NAMALWA (cell line): ENCODE measurements at regions not wholly inside any gene's neighbourhood (a gene's known extent, or its start where the extent isn't known, plus 50 kb on each side); places are given as distances from the start of the nearest gene placed in this dataset.
"Not testable (repeated sequence)": the region's sequence is repeated elsewhere in the genome, so short reads cannot be mapped to it uniquely, and the experiment has no call there.

Experiments used
- DNase-seq: peaks from one replicate; pipeline ENCODE4 v3.0.0-alpha.2; 2015; ENCODE audit warnings: low spot score

GRCh38 chr15:58297639-58298038 lies 134.2 kb upstream of the LIPC start:
- no peak for DNase-seq

DNA sequence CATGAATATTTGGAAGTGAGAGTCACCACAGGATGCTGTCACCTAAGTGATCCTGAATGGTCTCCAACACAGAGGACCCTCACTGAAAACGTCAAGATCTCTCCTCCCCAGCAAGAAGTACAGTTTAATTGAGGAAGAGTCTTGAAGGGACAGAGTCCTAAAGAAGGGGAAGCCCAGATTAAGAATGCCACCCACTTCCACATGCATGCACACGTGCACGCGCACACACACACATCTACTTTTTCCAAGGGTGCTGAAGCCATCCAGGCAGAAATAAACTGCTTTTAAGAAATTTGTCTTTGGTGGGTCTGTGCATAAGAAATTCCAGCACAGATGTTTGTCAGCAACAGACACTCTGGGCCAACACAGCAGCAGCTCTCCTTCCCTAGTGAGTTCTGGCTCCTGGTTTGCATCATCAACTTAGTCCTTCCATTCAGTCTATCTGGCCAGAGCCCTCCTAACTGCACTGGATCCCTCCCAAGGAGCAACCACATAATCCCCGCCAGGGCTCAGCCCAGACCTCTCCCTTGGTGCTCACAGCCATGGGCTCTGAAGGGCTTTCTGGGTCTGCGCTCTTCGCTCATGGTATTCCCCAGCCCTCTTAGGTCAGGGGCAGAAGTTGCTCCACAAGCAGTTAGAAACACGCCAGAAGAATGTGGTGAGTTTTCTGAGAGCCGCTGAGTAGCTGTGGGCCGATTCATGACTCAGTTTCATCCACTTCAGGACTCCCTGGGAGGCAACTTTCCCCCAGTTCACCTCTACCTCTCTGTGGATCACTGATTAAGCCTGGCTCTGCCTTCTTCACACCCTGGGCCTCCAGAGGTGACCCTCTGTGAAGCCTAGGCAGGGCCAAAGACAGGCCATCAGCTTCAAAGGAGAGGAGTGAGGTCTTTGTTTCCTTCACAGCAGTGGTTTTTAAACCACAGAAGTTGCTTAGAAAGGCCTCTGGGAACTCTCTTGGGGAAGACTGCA lies 132.6 kb upstream of the LIPC start:
- no peak for DNase-seq

- DNase-seq: no peak
Observed at GRCh38 chr15:58302832-58303231, 129.0 kb upstream of the LIPC start.

DNA sequence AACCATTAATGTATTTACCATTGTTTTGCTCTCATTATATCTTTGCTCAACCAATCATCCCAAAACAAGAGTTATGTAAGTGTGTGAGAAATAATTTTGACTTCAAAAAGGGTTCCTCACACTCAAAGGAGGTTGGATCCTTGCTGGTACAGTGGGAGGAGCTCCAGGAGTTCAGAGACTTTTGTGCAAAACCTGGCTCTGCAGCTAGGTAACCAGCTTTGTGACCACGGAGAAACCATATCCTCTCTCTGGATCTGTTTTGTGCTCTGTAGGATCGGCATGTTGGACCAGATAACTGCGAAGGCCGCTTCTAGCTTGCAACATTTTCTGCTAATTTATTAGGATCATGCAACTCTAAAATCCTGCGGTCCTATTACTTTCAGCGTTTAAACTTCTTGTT lies 128.6 kb upstream of the LIPC start:
- DNase-seq: no peak

DNA sequence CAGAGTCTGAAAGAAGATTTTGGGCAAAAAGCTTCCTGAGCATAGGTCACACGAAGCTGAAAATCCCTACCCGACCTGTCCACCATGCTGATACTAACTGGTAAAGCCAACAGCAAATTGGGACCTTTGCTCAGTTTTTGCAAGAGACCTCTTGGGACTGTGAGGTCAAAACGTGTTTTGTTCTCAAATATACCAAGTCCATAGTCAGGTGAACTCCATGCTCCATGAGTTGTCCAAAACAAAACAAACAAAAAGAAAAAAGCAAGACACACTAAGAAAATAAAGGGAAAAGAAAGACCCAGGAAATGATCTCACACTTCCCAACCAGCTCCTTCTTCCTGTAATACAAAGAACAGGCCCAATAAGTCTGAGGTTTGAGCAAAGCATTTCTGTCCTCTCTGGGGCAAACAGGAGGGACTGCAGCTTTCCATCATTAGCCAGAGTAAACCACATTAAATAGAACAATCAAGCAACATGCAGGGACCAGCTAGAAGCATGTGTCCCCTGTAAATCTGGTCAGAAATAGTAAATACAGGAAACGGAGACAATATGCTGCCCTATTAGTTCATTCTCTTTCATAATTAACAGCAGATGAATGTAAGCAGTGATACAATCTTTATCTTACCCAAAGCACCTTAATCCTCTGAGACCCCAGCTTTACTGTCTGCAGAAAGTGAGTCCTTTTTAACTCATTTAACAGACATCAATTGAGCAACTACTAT lies 125.0 kb upstream of the LIPC start:
- DNase-seq: no peak

DNA sequence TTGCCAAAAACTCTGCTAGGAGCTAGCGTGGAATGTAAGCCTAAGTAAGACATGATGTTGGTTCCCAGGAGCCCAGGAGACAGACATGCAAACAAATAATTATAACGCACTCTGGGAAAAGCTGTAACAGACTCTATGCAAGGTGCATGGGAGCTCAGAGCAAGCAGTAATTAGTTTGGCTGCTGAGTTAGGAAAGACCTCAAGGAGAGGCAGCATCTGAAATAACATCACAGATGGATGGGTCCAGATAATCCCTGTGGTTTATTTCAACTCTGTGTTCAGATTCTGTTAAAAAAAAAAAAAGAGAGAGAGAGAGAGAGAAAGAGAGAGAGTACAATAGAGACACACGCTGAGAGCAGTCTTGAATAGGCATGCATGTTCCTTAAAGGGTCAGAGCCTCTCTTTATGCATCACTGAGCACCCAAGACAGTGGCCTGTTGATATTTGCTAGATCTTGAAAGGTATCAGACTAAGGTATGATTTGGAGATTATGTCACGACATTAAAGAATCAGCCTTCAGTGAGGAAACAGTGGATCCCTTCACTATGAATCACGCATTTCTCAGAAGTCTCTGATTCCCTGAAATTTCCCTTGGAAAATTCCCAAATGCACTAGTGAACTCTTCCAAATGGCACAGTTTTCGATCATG lies 124.4 kb upstream of the LIPC start:
- no peak for DNase-seq

DNA sequence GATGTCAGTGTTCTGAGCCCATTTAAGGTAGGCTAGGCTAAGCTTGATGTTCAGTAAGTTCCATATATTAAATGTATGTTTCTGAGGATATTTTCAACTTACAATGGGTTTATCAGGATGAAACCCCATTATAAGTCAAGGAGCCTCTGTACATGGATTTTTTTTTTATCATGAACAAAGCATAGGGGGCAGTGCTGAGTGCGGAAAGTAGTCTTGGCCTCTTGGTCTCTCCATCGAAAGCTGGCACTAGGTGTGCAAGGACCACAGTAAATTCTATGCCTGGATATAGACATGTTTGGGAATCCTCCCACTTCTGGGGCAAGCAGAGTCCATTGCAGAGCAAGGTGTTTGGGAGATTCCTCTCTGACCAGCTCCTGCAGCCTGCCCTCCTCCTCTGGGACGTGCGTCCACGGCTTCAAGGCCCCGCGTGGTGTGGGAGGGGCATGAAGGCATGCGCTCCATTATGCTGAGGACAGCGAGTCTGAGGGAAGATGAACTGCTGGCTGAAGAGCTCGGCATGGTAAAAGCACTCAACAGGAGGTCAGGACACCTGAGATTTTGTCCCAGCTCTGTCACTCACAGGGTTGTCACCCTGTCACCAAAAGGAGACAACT lies 122.9 kb upstream of the LIPC start:
- no peak for DNase-seq

DNA sequence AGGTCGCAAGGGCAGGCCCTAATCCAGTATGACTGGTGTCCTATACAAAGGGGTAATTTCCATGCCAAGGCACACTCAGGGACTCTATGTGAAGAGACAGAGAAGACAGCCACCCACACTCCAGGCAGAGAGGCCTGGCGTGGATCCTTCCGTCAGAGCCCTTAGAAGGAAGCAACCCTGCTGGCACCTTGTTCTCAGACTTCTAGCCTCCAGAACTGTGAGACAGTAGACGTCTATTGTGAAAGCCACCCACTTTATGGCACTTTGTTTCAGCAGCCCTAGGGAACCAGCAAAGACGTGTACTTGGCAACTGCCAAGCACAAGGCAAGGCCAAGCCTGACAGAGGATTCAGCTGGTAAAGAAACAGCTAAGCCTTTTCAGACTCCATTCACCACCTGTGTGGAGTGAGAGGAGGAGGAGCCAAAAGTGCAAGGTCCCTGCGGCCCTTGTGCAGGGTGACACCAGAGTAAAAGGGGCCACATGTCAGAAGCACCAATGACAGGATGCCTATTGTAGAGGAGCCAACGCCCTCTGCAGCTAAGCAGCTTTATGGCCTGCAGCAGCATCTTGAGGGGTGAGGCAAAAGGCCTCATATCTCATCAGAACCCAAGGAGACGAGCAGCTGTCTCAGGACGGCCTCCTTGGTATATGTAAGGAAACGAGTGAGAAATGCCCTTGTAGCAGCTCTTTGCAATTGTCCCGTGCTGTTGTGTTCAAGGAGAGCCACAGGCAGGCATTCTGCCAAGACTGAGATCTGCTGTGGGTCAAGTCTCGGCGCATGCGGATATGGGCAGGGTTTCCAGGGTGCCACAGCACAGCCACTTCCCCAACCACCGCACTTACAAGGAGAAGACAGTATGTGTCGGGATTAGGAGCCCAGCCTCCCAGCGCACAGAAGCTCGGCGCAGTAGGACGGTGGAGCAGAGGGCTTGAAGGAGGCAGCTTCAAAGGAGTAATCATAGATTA lies 121.5 kb upstream of the LIPC start:
- no peak for DNase-seq

- DNase-seq: no peak
Observed at GRCh38 chr15:58311556-58311955, 120.2 kb upstream of the LIPC start.

GRCh38 chr15:58312031-58312430 lies 119.8 kb upstream of the LIPC start:
- no peak for DNase-seq

DNA sequence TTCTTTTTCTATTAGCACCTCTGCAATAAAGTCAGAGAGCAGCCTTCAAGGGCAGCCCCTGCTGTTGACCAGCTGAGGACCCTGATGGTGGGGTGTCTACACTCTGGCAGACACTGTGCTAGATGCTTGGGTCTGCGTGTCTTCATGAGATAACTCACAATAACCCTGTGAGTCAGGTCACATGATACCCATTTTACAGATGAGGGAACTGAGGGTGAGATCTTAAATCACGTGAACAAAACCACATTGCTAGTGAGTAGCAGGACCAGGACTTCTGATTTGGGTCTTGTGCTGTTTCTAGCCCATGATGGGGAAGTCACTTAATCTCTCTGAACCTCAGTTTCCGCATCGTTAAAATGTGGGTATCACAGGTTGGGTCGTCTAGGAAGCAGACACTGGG lies 118.5 kb upstream of the LIPC start:
- no peak for DNase-seq

DNA sequence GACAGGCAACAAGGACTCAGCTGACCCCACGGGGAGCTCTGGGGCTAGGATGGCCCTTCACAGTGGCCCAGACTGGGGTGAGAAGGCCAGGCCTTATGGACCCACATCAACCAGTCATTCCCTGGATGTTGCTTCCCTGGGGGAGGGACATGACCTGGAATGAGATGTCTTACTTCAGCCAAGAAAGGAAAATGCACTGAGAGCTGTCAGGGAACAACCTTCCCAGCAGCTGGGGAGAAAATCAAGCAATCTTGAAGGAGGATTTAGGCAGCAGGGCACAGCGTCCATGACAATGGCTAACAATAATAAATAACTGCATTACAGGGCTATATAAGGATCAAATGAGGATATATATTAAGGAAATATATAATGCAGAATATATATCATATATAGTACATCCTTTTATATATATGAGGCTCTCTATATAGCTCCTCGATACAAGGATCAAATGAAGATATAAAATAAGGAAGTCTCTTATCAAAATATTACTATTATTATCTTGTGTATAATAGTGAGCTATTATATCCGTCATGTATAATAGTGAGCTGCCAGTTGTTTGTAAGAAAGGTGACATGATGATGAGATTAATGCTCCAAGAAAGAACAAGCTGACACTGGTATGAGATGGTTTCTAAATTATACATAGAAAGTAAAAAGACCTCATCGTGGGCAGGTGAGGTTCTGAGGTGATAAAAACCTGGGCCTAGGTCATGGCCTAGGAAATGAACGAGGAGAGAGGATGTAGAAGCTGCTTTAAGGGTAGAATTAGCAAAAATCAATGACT lies 117.8 kb upstream of the LIPC start:
- no peak for DNase-seq

GRCh38 chr15:58314593-58315216 lies 117.1 kb upstream of the LIPC start:
- no peak for DNase-seq

DNA sequence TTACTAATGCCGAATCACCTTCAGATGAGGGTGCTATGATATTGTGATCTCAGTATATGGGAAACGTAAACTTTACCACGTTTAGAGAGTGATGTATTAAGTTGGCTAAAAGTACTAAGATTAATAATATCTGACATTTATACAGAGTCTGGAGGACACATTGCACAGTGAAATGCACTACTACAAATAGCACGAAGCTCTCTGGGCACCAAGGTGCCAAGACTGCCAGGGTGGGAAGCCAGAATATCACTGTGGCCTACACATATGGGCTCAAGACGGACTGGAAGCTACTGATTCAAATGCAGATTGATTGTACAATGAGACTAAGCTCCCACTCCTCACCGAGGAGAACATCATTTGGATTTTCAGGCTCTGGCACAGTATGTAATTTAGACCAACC lies 113.3 kb upstream of the LIPC start:
- no peak for DNase-seq

- DNase-seq: no peak
Observed at GRCh38 chr15:58321034-58321433, 110.8 kb upstream of the LIPC start.

DNA sequence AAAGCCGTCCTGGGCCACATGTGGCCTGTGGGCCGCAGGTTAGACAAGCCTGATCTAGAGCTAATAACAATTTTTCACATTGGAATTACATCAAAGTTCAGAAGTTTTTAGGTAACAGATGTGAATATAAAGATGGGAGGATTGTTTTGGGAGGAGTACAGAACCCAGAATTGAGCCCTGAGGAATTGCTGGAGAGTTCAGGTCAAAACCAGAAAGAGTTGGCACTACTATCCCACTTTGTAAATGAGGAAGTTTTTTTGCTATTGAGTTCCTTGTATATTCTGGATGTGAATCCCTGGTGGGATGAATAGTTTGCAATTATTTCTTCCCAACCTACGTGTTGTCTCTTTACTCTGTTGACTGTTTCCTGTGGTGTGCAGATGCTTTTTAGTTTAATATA lies 109.5 kb upstream of the LIPC start:
- no peak for DNase-seq

GRCh38 chr15:58323321-58323720 lies 108.5 kb upstream of the LIPC start:
- not testable (repeated sequence) for DNase-seq

DNA sequence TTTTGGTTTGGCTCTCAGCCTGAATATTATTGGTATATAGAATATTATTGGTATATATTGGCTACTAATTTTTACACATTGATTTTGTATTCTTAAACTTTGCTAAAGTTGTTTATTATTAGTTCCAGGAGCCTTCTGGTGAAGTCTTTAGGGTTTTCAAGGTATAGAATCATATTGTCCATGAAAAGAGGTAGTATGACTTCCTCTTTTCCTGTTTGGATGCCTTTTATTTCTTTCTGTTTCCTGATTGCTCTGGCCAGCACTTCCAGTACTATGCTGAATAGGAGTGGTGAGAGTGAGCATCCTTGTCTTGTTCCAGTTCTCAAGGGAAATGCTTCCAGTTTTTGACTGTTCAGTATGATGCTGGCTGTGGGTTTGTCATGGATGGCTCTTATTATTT lies 107.3 kb upstream of the LIPC start:
- no peak for DNase-seq

GRCh38 chr15:58327958-58328357 lies 103.8 kb upstream of the LIPC start:
- no peak for DNase-seq

DNA sequence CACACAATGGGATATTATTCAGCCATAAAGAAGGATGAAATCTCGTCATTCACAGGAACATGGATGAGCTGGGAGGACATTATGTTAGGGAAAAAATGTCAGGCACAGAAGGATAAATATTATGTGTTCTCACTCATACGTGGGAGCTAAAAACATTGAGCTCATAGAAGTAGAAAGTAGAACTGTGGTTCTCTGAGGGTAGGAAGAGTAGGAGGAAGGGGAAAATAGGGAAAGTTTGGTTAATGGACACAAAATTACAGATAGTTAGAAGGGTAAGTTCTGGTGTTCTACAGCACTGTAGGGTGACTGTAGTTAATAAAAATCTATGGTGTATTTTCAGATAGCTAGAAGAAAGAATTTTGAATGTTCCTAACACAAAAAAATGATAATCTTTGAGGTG lies 102.6 kb upstream of the LIPC start:
- no peak for DNase-seq
